COLO668 (cell line): ENCODE measurements at regions not wholly inside any gene's neighbourhood (a gene's known extent, or its start where the extent isn't known, plus 50 kb on each side); places are given as distances from the start of the nearest gene placed in this dataset.
"Not testable (repeated sequence)": the region's sequence is repeated elsewhere in the genome, so short reads cannot be mapped to it uniquely, and the experiment has no call there.

Source experiments
- DNase-seq: peaks from one replicate; lab custom pipeline; 2025; ENCODE audit not compliant: unreplicated experiment; lab: John Stamatoyannopoulos, UW

DNA sequence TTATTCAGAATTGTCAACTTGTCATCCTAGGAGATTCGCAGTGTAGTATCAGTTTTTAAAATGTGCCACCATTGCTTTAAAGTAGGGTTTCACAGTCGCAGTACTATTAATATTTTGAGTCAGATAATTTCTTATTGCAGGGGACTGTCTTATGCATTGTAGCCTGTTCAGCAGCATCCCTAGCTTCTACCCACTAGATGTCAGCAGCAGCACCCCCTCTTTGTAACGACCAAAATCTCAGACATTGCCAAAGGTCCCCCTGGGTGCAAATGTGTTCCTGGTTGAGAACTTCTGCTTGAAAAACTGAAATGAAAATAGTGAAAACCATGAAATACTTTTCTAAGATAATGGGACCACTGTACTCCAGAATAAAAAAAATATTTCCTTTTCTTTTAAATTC lies 474.8 kb downstream of the CNTN3 start:
- no peak for DNase-seq

- no peak for DNase-seq
Observed at GRCh38 chr3:74137790-74138189, 476.7 kb downstream of the CNTN3 start.

DNA sequence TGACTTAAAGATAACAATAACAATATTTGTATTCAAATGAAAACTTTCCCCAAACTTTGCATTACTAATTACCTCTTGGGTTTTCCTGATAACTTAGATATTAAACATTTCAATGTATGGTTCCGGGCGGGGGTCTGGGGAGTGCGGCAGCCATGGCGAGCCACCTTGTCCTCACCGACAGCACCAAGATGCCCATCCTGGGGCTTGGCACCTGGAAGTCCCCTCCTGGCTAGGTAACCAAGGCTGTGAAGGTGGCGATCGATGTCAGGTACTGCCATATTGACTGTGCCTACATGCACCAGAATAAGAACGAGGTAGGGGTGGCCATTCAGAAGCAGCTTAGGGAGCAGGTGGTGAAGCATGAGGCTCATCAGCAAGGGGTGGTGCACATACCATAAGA lies 478.7 kb downstream of the CNTN3 start:
- no peak for DNase-seq

DNA sequence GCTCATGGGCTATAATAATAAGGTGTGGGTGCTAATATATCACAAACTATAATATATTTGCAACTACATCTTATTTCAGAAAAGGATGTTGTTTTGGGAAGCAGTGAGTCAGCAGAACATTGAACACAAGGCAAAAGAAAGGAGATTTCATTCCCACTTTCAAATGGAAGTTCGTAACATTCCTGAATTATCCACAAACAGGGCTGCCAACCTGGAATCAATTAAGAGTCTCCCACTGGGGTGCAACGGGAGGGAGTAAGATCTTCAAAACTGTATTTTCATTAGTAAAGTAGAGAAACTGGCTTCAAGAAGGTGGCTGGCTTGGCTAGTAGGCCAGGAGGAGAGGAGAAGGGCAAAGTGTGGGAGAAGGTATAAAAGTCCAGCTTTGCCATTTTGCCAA lies 479.6 kb downstream of the CNTN3 start:
- no peak for DNase-seq

DNA sequence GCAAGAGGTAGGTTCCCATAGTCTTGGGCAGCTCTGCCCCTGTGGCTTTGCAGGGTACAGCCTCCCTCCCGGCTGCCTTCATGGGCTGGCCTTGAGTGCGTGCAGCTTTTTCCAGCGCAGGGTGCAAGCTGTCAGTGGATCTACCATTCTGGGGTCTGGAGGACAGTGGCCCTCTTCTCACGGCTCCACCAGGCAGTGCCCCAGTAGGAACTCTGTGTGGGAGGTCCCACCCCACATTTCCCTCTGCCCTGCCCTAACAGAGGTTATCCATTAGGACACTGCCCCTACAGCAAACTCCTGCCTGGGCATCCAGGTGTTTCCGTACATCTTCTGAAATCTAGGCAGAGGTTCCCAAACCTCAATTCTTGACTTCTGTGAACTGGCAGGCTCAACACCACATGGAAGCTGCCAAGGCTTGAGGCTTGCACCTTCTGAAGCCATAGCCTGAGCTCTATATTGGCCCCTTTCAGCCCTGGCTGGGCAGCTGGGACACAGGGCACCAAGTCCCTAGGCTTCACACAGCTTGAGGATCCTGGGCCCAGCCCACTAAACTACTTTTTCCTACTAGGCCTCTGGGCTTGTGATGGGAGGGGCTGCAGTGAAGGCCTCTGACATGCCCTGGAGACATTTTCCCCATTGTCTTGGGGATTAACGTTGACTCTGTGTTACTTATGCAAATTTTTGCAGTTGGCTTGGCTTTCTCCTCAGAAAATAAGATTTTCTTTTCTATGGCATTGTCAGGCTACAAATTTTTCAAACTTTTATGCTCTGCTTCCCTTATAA lies 482.7 kb downstream of the CNTN3 start:
- not testable (repeated sequence) for DNase-seq

GRCh38 chr3:74129611-74130010 lies 484.8 kb downstream of the CNTN3 start:
- no peak for DNase-seq

DNA sequence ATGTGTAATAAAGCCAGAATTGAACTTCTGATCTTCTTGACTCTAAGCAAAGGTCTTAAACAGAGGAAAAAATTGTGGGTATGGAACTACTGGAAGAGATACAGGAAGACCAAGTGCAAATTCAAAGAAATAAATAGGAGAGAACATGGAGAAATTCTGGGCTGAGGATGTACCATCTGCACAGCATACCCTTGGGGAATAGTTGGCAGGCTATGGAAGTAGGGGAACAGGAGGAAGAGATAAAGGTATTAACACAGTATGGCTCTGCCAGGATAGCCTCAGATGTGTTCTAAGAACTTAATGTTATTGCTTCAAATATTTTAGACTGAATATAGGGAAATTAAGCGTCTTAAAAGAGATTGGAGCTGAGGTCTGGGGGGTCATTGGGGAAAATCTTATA lies 485.4 kb downstream of the CNTN3 start:
- DNase-seq: no peak

GRCh38 chr3:74127256-74127655 lies 487.2 kb downstream of the CNTN3 start:
- DNase-seq: no peak

DNA sequence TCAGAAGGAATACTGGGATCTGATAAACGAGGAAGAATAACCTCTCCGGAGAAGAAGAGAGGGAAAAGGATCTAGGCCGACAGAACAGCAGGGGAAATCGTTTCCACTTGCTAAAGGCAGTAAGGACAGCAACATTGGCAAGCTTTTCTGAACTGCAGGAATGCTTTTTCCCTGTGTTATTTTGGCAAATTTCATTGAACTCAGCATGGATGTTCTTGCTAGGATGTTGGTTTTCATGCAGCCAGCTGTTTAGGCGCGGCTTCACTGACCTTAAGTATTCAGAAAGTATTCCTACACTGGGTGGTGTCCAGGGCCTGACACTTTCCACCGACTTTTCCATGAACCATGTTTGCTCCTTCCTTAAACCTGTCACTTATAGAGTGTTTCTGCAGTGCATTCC lies 489.7 kb downstream of the CNTN3 start:
- no peak for DNase-seq

DNA sequence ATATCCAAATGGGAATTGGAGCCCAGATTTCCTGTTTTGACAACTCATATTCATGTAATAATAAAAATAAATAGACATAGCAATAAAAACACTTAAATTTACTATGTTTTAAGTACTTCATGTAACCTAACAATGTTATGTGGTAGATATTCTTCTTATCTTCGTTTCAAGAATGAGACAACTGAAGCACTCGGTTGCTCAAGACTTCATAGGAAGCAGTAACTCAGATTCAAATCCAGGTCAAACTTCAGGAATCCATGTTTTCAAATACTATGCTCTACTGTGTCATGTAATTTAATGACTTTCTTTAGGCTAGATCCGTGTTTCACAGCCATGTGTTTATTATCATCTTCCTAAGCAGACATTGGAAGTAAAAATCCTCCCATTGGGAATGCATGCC lies 492.2 kb downstream of the CNTN3 start:
- DNase-seq: no peak

DNA sequence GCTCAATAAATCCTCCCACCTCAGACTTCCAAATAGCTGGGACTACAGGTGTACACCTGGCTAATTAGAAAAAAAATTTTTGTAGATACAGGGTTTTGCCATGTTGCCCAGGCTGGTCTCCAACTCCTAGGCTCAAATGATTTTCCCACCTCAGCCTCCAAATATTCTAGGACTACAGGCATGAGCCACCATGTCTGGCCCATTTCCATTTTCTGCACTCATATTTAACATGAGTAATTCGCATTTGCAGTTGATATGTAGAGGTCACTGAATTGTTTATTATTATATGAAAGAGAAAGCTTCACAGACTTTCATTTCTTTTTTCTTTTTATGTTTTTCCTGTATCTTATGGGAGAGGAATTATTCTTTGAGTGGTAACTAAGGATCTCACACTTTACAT lies 492.7 kb downstream of the CNTN3 start:
- no peak for DNase-seq

DNA sequence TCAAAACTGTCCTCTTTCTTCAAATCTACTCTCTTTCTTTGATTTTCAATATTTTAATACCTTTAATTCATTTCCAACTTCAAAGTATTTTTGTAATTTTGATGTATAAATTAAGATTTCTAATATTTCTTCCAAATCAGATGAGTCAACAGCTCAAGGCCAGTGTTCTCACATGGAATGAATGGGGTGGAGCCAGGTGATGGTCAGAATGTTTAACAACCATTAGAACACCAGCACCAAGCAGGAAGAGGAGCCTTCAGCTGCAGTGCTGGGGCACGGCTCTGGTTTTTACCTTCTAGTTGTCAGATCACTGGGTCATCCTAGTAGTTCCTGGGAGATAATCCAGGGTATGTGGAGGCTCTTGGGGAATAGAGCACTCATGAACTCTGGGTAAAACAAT lies 494.5 kb upstream of the PDZRN3 start:
- DNase-seq: peak; percentile 7

GRCh38 chr3:74115906-74116305 lies 491.2 kb upstream of the PDZRN3 start:
- no peak for DNase-seq

DNA sequence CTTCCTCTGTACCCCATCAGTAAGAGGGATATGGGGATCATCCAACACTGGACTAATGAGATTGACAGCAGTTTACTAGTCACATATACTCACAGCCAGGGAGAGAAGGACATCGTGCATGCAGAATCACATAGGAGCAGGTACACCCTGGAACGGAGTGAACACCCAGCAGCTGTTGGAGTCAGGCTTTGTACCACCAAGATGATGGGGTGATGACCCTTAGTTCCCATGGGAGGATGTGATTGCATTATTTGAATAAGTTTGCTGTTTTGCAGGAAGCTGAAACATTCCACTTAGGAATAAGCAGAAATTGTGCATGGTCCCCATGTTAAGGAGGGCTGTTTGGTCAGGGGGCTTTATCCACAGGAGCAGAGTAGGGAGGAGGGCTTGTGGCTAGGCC lies 482.7 kb upstream of the PDZRN3 start:
- no peak for DNase-seq

- DNase-seq: no peak
Observed at GRCh38 chr3:74106925-74107324, 482.2 kb upstream of the PDZRN3 start.

GRCh38 chr3:74091204-74091603 lies 466.5 kb upstream of the PDZRN3 start:
- DNase-seq: no peak

DNA sequence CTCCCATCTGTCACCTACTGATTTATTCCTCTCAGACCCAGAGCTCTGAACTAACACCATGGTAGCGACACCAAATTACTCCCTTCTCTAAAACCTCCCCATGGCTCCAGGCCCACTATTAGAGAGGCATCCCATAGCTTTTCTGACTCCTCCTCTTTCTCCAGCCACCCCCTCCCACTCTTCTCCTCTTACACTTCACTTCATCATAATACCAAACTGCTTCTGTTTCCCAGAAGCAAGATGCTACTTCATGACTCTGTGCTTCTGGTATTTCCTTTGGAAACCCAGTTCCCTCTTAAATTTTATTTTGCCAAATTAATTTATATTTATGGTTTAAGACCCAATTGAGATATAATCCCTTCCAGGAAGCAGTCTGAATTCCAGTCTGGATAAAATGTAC lies 465.1 kb upstream of the PDZRN3 start:
- no peak for DNase-seq

GRCh38 chr3:74080056-74080461 lies 455.3 kb upstream of the PDZRN3 start:
- no peak for DNase-seq

GRCh38 chr3:74075241-74075640 lies 450.5 kb upstream of the PDZRN3 start:
- no peak for DNase-seq

- no peak for DNase-seq
Observed at GRCh38 chr3:74074700-74075099, 450.0 kb upstream of the PDZRN3 start.

DNA sequence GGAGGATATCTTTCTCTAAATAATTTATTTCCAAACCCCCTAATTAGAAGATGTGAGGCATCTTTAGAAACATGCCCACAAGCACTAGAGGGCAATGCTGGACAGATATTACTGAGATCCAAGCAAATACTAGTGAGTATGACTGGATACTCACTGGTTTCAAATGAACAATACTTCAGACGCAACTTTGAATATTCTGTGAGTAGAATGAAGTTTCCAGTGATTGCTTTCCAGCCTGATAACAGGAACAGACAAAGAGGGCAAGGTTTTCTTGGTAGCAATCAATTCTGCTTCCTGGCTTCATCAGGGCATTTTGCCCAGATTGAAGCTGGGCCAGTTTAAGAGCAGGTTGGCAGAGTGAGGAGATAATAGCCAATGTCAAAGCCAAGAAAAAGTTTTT lies 442.6 kb upstream of the PDZRN3 start:
- peak; percentile 2 for DNase-seq

GRCh38 chr3:74066456-74066855 lies 441.7 kb upstream of the PDZRN3 start:
- DNase-seq: no peak

- no peak for DNase-seq
Observed at GRCh38 chr3:74059923-74060600, 435.3 kb upstream of the PDZRN3 start.
